Fibroblast of skin of left biceps (primary cell): ENCODE measurements at regions not wholly inside any gene's neighbourhood (a gene's known extent, or its start where the extent isn't known, plus 50 kb on each side); places are given as distances from the start of the nearest gene placed in this dataset.

Source experiments
- DNase-seq, 2 experiments: peaks; one replicate each; pipeline ENCODE4 v3.0.0-alpha.2; 2013; ENCODE audit warnings: low read depth in 2 of 2

DNA sequence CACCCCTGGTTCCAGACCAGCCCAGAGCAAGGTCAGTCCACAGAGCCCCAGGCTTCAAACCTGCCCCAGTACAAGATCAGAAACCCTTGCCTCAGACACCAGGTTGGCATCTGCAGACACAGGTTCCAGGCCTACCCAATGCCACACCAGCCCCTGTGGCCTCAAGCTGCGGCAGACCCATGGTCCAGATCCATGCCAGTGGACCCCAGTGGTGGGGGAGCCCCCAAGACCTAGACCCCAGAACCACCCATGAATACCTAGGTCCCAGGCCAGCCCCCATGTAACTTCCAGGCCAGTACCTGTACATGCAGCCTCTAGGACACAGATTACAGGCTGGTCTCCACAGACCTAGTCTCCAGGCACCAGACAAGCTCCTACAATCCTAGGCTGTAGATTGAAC, 1019.3 kb downstream of the JRKL start:
- no peak for DNase-seq

DNA sequence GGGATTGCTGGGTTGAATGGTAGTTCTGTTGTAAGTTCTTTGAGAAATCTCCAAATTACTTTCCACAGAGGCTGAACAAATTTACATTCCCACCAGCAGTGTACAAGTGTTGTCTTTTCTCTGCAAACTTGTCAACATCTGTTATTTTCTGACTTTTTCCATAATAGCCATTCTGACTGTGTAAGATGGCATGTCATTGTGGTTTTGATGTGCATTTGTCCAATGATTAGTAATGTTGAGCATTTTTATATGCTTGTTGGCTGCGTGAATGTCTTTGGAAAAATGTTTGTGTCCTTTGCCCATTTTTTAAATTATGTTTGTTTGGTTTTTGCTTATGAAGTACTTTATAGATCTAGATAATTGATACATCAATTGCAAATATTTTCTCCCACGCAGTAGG, 1025.0 kb downstream of the JRKL start:
- no peak for DNase-seq

DNA sequence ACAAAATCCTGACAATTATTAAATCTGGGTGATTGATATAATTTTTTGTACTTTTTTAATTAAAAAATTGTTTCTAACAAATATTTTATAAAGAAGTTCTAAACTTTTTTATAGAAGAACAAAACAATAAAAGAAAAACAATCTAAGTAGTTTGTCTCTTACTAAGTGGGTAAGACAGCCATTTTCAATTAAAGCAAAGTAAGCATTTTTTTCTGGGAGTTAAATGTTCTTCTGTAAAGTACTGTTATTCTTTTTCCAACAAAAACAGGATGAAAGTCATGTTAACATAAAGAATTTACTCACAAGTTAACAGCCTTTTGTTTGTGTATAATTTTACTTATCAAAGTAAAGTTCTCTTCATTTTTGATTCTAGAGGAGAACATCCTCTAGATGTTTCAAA, 1029.9 kb downstream of the JRKL start:
- no peak for DNase-seq

DNA sequence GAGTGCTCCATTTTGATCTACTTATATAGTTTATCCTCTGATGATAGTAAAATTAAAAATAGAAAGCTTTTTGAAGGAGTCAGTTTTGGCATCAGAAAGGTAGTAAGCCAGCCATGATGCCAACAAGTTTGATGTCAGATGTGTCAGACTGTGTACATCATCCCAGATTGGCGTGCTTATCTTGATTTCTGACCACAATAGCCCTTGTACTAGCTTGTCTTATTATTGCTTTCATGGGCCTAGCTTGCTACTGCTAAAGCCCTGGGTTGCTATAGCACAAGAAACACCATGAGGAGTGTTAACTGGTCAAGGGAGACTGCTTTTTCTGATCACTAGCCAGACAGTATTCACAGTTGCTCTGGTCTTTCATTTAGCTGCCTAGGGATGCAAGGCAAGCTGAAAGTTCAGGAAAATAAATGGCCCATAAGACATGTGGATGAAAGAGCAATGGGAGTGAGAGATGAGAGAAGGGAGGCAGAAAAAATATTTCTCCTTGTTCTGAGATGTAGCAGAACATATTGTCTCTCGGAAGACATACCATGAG, 1038.5 kb downstream of the JRKL start:
- DNase-seq, result no peak

DNA sequence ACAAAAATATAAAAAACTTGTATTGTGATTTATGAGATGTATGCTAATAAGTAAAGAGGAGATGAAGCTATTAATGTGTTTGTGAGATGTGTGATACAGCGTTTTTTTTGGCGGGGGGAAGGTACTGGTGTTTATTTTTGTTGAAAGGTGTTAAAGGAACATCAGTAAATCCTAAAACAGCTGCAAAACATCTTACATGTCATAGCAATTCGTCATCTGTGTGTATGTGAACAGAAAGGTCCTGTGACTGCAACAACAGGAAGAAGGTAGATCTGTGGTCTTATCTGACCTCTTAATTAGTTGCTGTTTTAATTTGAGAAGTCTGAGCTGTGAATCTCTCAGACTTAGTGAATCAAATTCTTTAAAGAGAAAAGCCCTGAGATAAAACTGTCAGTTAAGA, 1041.1 kb downstream of the JRKL start:
- DNase-seq, result no peak

DNA sequence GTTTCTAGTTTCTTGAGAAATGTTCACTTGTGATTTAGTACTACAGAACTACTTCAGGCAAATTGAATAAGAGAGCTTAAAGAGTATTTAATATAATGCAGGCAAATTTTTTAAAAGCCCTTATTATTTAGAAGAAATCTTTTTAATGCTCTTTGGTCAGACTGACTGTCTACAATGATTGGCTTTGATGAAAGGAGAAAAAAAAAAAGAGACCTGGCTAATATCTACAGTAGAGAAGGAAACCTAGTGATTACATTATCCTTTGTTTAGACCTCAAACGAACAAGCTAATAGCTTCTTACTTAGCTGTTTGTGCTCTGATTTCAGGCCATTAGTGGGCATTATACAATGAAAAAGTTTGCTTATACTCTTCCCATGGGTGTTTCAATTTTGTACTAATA, 1043.1 kb downstream of the JRKL start:
- DNase-seq, result no peak

DNA sequence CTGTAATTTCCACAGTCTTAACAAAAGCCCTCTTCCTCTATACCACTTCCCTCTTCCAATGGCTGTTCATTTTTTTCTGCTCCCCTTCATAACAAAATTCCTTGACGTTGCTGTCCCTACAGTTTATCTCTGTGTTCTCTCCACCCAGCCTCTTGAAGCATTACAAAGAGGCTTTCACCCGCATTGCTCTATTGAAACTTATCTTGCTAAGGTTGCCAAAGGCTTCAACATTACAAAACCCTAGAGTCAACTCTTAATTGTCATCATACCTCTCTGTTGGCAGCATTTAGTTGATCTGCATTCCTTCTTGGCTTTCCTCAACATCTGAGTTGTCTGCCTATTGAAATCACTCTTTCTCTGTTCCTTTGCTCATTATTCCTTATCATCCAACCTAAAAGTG, 1055.7 kb downstream of the JRKL start:
- DNase-seq, result no peak

DNA sequence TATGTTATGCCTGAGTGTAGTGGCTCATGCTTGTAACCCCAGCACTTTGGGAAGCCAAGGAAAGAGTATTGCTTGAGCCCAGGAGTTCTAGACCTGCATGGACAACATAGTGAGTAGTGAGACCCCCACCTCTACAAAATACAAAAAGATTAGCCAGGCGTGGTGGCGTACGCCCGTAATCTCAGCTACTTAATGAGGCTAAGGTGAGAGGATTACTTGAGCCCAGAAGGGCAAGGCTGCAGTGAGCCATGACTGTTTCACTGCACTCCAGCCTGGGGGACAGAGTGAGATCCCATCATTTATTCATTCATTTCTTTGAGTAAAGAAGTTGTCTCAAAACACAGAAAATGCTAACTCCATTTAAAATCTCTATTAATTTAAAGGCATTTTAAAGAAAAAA, 1061.6 kb downstream of the JRKL start:
- DNase-seq, result no peak

DNA sequence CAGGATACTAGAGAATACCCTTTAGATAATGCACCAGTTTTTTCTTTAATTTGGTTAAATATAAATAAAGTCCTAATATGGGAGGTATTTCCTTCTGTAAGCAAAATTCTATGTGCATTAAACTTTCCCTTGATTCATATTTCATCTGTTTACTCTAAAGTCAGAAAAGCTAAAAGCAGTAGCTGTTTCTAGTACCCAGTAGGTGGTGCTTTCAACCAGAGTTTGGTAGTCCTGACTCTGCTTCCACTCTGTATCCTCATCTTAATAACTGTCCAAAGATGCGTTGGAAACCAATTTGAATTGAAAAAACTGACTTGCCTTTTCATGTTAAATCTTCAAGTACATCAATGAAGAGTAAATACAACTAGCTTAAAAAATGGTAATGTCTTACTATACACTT, 1065.2 kb downstream of the JRKL start:
- peak in 1 of 2 experiments; percentile 0 for DNase-seq

DNA sequence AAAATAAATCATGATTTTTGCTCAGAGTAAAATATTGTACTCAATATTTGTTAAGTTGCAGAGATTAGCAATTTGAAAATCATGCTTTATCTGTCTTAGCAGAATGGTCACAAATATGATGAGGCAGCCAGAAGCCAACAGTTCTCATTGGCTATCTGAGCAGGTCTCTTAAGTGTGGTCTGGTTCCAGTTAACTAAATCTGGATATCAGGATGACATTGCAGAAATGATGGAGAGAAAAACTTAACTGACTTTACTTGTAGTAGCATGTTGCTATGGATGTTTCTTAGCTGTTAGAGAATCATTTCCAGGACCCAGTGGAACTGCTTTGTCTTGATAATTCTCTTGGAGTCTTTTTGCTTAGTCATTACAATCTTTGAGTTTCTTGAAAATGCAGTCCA, 1070.3 kb downstream of the JRKL start:
- no peak for DNase-seq

DNA sequence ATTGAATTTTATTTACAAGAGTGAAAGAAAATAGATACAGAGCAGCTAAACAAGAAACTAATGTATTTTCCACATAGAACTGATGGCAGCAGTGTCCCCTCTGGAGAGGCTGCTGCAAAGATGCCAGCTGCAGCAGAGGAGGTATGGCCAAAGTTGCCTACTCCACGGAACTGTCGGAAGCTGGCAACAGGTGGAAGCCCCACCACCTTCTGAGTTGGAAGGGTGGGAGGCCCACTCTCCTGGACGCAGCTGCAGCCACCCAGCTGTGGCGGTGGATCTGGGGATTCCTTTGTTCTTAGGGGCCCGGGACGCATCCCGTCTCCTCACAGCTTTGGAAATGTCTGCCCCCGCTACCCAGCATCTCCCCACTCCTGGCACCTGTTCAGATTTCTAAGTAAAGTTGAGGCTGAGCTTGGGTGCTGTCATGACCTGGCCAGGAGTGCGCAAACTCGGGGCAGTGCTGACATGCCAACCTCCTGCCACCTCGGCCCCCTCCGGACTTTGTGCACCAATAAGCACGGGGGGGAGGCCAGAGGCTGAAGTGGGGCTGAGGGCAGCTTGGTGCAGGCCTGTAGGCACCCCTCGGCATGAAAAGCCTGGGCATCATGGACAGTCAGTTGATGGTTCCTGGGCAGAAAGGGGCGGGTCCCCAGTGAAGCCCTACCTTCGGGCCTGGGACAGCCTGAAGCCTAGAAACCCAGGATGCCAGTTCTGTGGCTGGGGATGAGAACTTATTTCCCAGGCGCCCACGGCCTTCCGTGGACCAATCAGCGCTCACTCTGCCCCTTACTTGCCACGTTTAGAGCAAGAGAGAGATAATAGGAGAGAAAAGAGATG, 1071.4 kb downstream of the JRKL start:
- DNase-seq, result no peak

DNA sequence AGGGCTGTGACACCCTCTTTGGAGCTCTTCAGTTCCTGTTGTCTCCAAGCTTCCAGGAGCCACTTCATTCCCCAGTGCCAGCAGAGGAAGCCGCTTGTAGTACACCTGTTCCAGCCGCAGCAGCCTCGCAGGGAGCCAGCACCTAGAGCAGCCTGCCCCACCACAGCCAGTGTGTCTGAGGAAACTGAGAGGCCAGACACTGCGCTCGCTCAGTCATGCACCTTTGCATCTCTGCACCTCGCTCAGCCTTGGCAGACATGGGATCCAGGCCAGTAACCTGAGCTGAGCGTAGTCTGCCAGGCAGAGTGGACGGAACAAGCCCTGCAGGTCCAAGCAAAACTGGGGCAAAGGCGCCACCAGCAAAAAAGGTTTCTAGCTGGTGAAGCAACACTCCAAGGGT, 1072.1 kb downstream of the JRKL start:
- no peak for DNase-seq

DNA sequence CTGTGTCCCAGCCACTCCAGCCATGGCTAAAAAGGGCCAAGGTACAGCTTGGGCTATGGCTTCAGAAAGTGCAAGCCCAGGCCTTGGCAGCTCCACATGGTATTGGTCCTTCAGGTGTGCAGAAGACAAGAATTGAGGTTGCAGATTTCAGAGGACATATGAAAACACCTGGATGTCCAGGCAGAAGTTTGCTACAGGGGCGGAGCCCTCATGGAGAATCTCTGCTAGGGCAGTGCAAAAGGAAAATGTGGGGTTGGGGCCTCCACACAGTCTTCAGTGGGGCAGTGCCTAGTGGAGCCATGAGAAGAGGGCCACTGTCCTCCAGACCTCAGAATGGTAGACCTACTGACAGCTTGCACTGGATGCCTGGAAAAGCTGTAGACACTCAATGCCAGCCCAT, 1074.1 kb downstream of the JRKL start:
- DNase-seq, result no peak

DNA sequence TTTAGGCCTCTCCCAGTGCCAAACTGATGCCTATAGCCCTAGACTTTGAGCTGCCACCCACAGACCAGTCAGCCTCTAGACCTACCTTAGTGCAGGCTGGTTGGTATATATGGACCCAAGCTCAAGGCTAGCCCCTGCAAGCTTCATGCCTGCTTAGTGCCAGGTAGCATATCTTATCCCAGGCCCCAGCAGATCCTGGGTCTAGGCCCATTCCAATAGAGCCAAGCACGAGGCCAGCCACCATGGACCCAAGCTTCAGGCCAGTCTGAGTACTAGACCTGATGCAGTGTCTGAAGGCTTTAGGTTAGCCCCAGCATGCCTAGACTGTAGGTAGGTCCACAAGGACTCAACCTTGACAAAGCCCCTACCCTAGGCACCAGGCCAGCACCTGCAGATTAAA, 1081.7 kb downstream of the JRKL start:
- no peak for DNase-seq

DNA sequence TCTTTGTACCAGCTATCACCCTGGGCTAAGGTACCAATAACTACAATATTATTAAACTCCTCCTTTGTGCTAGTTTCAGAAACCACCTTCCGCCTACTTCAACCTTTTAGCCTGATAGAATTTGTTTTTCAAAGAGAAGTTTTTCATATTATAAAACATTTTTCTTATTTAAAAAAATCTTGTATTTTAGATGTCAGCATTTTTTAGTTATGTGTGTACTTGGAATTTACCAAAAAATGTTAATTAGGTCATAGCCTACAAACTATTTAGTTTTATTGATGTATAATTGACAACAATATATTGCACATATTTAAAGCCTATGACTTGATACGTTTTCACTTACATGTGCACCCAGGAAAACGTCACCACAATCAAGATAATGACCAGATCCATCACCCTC, 1097.6 kb downstream of the JRKL start:
- no peak for DNase-seq

DNA sequence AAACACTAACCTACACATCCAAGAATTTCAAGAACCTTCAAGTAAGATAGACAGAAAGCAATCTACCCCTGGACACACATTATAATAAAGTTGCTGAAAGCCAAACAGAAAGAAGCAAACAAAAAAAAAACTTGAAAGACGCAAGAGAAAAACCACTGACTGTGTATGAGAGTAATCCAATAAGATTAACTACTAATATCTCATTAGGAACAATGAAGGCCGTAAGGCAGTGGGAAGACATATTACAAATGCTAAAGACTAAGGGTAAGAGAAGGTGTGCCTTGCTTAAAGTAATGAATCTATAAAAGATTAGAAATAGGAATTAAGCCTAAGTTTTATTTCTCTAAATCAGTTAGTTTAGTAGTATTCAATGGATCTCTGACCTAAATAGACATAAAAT, 1109.1 kb downstream of the JRKL start:
- no peak for DNase-seq

DNA sequence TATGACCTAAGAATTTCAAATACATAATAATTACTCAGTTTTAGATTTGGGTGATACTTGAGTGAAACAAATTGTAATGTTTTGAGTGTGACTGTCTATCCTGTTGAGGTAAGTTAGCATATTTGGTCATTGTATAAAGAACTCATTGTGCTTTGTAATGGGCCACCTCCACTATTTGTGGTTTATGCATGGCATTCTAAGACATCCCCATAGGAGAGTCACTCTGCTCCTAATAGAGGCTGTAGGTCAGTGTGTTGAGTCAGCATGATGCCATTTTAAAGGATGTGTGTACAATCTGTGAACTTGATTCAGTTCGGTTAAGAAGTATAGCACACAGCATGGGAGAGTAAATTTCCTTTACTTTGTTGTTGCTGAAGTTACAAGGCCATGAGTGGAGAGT, 1112.4 kb downstream of the JRKL start:
- no peak for DNase-seq

DNA sequence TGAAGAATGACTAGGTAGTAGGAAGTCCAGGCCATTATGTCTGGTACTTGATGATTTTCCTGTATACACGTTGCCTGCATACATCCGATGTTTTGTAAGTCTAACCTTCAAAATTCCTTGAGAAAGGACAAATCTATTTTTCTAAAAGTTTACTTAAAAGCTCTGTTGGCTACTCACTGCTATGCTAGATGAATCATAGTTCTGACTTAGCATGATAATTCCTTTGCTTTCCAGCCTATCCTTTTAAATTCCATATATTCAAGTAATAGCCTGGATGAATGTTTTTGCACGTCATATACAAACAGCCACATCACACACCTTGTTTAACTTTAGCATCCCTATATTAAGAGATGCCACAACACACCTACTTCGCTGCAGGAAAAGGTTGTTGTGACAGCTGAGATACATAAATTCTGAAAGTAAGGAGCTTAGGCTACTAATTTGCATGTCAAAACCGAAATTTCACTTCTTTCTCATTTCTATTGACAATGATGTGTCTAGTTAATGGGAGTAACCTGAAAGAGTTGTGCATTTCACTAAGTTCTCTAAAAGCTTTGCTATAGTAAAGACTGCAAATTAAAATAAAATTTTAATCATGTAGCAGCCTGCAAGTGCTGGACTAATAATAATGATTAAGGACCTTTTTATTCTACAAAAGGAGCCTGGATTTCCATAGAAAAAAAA, 1116.4 kb downstream of the JRKL start:
- DNase-seq, result no peak

DNA sequence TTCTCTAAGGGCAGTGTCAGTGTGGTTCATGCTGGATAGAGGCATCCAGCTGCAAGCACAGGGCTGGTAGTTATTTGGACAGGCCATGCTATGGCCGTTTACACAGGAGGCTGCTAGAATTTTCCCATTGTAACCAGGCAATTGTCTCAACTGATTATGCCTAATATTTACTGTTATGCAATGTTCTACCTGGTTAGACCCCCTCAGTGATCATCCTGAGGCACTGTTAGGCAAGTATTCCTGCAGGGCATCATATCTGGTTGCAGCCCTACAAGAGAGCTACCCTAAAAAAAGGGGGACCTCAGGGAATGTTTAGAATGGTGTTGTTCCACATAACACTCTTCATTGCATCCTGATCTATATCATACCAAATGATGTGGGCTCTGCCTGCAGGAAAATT, 1124.6 kb downstream of the JRKL start:
- no peak for DNase-seq

DNA sequence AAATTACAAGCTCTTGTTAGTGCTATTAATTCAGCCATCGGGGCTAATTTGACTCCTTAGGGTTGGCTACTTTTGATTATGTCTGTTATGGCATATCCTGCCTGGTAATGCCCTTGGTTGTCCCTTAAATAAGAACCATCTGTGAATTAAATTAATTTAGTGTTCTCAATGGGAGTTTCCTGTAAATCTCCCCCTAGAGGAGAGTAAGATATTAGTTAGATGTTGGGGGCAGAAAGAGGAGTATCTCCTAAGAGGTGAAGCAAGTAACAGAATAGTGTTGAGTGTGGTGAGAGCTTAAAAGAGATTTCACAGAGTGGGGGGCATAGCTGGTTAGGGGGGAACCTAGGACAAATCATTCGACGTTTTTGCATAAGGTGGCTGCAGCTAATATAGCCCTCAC, 1126.9 kb downstream of the JRKL start:
- no peak for DNase-seq

DNA sequence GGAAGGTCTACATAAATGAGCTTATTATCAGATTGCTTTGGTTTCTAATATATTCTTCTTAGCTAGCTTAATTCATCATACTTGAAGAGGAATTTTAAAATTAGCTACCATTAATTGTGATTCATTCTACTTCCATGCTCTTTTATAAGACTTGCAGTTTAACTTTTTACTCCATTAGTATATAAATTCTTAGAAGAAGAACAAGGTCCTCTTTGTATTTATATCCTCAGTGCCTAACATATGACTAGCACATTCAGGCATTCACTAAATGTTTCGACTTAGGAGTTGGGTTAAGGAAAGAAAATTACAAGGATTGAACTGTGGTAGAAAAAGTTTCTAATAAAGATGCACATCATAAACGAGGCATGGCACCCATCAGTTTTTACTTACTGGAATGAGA, 1135.5 kb downstream of the JRKL start:
- no peak for DNase-seq

DNA sequence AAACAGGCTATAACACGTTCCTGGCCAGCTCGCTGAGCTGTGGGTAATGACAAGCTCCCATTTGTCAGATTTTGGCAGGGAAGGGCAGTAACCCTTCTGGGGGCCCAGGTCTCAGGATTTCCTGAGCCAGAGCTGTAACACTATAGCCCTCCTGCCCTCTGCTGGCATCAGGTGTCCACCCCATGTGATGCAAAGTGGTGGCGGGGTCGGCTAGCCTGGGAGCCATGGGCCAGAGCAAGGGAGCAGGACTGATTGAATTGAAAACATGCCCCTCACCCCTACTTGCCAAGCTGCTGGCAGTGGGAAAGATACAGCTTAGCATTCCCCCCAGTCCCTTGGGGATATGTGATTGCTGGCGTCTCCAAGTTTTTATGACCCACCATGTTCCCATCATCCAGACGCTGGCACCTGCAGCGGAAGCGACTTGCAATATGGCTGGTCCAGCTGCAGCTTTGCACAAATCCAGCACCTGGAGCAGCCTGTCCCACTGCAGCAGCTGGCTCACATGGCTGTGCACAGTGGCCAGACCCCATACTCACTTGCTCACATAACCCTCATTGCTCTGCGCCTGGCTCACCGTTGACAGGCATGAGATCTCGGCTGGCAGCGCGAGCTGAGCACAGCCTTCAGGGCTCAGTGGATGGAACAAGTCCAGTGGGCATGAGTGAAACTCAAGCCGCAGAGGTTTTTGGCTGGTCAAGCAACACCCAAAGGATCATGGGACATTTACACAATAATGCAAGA, 1147.8 kb downstream of the JRKL start:
- no peak for DNase-seq

DNA sequence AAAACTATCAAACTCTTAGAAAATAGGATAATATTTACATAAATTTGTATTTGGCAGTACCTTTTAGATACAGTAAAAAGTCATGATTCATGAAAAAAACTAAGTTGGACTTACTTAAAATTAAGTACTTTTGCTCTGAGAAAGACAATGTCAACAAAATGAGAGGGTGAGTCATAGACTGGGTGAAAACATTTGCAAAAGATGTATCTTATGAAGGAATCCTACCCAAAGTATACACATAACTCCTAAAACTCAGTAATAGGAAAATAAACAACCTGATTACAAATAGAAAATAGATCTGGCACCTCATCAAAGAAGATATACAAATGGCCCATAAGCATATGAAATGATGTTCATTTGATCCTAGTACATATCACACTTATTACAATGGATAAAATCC, 1154.6 kb downstream of the JRKL start:
- no peak for DNase-seq
